ENCODE measurements at regions not wholly inside any gene's neighbourhood (a gene's known extent, or its start where the extent isn't known, plus 50 kb on each side); places are given as distances from the start of the nearest gene placed in this dataset.

DNA sequence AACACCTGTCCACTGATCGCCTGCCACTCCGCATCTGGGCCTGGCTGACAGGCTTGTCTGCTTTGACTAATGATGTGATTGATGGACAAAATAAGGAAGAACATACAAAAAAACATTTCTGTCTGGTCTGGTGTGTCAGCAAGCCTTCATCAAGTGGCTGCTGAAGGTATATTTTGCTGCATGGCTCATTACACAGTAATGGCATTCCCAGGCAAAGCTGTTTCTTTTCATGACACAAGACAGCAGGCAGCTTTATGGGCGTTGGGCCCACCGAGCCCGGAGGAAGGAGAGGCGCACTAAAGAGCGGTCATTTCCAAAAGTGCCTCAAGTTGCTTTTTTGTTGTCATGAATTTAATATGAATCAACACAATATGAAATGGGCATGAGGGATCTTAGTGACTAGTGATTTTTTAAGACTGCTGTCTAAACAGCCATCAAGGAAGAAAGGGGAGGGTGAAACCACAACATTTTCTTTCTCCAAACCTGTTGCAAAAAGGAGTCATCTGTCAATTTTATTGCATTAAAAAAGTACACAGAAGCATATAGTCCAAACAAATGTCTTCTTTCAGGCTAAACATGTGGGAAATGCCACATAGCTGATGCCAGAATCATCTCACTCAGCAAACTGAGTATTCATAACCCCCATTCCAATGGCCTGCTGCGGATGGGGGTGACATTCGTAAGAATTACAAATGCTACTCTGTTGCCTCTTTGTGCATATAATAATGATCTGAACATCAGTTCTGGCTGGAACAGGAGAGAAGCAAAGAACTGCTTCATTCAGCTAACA lies 476.6 kb downstream of the ZNF536 start:
- ChIA-PET POLR2A (no interaction called here), CTCF (interaction anchor here (1.6 kb wide), 1 partner anchor 12 kb away, joined by 6 read pairs; no protein-coding TSS in a partner anchor)
- H3K4me1 ChIP-seq = no peaks in the 10 kb centered on the region
- ATAC-seq (no peak), FAIRE-seq (no peak), DNase-seq (ENCODE audit: low read depth in 1 of 2, low spot score in 1 of 2) (no peak)
- no peaks in the 10 kb centered on the region for H3K9me3 ChIP-seq
- TF ChIP-seq EHF (CRISPR knock-in tag; IDR thresholded peaks at IDR 0.05) (no peak), HOXB5 (CRISPR knock-in tag; IDR thresholded peaks at IDR 0.05) (no peak), CEBPB (IDR thresholded peaks at IDR 0.05) (no peak), PHF8 (IDR thresholded peaks at IDR 0.05; ENCODE audit: borderline replicate concordance, low read depth) (no peak), TFCP2L1 (CRISPR knock-in tag; IDR thresholded peaks at IDR 0.05) (no peak), ZNF302 (CRISPR knock-in tag; IDR thresholded peaks at IDR 0.05) (no peak), RCOR1 (IDR thresholded peaks at IDR 0.05; ENCODE audit: low read depth, low read length) (no peak)
- TF ChIP-seq, protein P1, sequence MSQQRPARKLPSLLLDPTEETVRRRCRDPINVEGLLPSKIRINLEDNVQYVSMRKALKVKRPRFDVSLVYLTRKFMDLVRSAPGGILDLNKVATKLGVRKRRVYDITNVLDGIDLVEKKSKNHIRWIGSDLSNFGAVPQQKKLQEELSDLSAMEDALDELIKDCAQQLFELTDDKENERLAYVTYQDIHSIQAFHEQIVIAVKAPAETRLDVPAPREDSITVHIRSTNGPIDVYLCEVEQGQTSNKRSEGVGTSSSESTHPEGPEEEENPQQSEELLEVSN (IDR thresholded peaks at IDR 0.05; ENCODE audit: borderline replicate concordance, low read depth) = no peak
- TF ChIP-seq, protein P2, sequence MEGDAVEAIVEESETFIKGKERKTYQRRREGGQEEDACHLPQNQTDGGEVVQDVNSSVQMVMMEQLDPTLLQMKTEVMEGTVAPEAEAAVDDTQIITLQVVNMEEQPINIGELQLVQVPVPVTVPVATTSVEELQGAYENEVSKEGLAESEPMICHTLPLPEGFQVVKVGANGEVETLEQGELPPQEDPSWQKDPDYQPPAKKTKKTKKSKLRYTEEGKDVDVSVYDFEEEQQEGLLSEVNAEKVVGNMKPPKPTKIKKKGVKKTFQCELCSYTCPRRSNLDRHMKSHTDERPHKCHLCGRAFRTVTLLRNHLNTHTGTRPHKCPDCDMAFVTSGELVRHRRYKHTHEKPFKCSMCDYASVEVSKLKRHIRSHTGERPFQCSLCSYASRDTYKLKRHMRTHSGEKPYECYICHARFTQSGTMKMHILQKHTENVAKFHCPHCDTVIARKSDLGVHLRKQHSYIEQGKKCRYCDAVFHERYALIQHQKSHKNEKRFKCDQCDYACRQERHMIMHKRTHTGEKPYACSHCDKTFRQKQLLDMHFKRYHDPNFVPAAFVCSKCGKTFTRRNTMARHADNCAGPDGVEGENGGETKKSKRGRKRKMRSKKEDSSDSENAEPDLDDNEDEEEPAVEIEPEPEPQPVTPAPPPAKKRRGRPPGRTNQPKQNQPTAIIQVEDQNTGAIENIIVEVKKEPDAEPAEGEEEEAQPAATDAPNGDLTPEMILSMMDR (IDR thresholded peaks at IDR 0.05) = no peak
- H3K4me2 ChIP-seq = no peak overlapping the region
- H3K27ac ChIP-seq = no peak overlapping the region
- WGBS (ENCODE audit: missing lambda C conversion rate) = 36% methylated on average over 9 of the region's 9 CpGs
- no peak overlapping the region for H3K4me3 ChIP-seq

DNA sequence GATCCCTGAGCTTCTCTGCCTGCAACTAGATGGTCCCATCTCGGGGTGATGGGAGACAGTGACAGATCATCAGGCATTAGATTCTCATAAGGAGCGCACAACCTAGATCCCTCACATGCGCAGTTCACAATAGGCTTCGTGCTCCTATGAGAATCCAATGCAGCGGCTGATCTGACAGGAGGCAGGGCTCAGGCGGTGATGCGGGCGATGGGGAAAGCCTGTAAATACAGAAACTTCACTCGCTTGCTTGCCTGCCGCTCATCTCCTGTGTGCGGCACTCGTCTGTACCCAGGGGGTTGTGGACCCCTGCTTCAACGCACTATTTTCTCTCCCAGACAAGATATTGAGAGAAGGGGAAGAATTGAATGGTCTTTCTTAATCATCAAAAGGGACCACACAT lies 473.9 kb downstream of the ZNF536 start:
- DNase-seq (ENCODE audit: low read depth in 1 of 2, low spot score in 1 of 2) (no peak), ATAC-seq (no peak), FAIRE-seq (no peak)
- Histone ChIP-seq H3K4me1 (no peaks in the 10 kb centered on the region), H3K4me2 (no peak overlapping the region), H3K4me3 (no peak overlapping the region), H3K9me3 (no peaks in the 10 kb centered on the region), H3K27ac (no peak overlapping the region)
- TF ChIP-seq RNF2 (IDR thresholded peaks at IDR 0.05; ENCODE audit: borderline replicate concordance, low read depth) = no peak
- no peak for TF ChIP-seq RFX5 (IDR thresholded peaks at IDR 0.05)
- TF ChIP-seq RARB (CRISPR knock-in tag; IDR thresholded peaks at IDR 0.05) = no peak
- TF ChIP-seq MAZ (IDR thresholded peaks at IDR 0.05; ENCODE audit: borderline replicate concordance, low read depth, low read length) = no peak
- no peak for TF ChIP-seq CBX8 (IDR thresholded peaks at IDR 0.05)
- no peak for TF ChIP-seq MYC (IDR thresholded peaks at IDR 0.05; ENCODE audit: borderline replicate concordance, low read length)
- no peak for TF ChIP-seq RCOR1 (IDR thresholded peaks at IDR 0.05; ENCODE audit: low read depth, low read length)
- TF ChIP-seq, protein P3, sequence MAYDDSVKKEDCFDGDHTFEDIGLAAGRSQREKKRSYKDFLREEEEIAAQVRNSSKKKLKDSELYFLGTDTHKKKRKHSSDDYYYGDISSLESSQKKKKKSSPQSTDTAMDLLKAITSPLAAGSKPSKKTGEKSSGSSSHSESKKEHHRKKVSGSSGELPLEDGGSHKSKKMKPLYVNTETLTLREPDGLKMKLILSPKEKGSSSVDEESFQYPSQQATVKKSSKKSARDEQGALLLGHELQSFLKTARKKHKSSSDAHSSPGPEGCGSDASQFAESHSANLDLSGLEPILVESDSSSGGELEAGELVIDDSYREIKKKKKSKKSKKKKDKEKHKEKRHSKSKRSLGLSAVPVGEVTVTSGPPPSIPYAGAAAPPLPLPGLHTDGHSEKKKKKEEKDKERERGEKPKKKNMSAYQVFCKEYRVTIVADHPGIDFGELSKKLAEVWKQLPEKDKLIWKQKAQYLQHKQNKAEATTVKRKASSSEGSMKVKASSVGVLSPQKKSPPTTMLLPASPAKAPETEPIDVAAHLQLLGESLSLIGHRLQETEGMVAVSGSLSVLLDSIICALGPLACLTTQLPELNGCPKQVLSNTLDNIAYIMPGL (CRISPR knock-in tag; IDR thresholded peaks at IDR 0.05; ENCODE audit: borderline replicate concordance) = no peak
- no peak for TF ChIP-seq PHF8 (IDR thresholded peaks at IDR 0.05; ENCODE audit: borderline replicate concordance, low read depth)
- TF ChIP-seq, protein P4, sequence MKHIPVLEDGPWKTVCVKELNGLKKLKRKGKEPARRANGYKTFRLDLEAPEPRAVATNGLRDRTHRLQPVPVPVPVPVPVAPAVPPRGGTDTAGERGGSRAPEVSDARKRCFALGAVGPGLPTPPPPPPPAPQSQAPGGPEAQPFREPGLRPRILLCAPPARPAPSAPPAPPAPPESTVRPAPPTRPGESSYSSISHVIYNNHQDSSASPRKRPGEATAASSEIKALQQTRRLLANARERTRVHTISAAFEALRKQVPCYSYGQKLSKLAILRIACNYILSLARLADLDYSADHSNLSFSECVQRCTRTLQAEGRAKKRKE (CRISPR knock-in tag; IDR thresholded peaks at IDR 0.05; ENCODE audit: low read depth) = no peak
- TF ChIP-seq FOSB (CRISPR knock-in tag; IDR thresholded peaks at IDR 0.05) = no peak
- no peak for TF ChIP-seq BCL3 (IDR thresholded peaks at IDR 0.05)
- TF ChIP-seq FOSL2 (IDR thresholded peaks at IDR 0.05) = no peak
- TF ChIP-seq FOSL2 (CRISPR knock-in tag; IDR thresholded peaks at IDR 0.05) = no peak
- TF ChIP-seq, protein P5, sequence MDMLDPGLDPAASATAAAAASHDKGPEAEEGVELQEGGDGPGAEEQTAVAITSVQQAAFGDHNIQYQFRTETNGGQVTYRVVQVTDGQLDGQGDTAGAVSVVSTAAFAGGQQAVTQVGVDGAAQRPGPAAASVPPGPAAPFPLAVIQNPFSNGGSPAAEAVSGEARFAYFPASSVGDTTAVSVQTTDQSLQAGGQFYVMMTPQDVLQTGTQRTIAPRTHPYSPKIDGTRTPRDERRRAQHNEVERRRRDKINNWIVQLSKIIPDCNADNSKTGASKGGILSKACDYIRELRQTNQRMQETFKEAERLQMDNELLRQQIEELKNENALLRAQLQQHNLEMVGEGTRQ (IDR thresholded peaks at IDR 0.05) = no peak
- POLR2A ChIA-PET = no interaction called here
- CTCF ChIA-PET = no interaction called here
- WGBS (ENCODE audit: missing lambda C conversion rate) = 50% methylated on average over 13 of the region's 13 CpGs
